ENCODE measurements at regions not wholly inside any gene's neighbourhood (a gene's known extent, or its start where the extent isn't known, plus 50 kb on each side); places are given as distances from the start of the nearest gene placed in this dataset.

DNA sequence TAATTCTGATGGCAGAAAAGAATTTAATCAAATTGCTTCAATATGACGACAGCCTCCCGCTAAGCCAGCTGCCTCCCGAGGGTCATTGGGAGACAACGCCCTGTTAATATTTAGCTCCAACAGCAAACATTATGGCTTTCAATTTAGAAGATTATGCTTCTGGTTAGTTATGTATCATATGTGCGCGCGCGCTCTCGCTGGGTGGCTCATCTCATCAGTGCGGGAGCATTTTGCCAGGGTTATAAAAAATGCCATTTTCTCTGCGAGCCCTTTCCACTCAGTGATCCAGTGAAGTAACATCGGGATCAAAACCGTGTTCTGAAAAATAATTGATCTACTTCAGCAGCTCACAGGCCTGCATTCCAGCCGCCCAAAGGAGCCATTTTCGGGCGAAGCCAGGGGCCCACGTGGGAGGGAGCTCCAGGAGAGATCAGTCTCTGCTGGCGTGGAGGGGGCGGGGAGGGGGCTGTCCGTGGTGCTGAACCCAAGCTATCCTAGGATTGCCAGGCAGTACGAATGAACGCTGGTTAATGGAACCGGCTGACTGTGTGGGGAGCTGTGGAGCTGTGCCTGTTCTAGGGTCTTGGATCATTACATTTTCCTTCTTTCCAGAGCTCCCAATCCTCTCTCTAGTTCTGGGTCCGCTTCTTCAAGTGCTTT, 219.1 kb upstream of the ZC3H12A start:
- H3K36me3 ChIP-seq: no peaks in the 10 kb centered on the region
- intact Hi-C loops (cut with DNase I): no loop called here
- no peaks in the 10 kb centered on the region for H3K4me1 ChIP-seq (ENCODE audit: insufficient read depth)
- no peak for DNase-seq
- no peak overlapping the region for H3K4me3 ChIP-seq
- H3K9me3 ChIP-seq: no peaks in the 10 kb centered on the region
- 21 to 26% (median 21%) methylated on average over 24 of the region's 24 CpGs for WGBS, 3 donors
- TF ChIP-seq POLR2A (IDR thresholded peaks at IDR 0.05) (no peak), EP300 (IDR thresholded peaks at IDR 0.05) (no peak)
- TF ChIP-seq, protein P1, sequence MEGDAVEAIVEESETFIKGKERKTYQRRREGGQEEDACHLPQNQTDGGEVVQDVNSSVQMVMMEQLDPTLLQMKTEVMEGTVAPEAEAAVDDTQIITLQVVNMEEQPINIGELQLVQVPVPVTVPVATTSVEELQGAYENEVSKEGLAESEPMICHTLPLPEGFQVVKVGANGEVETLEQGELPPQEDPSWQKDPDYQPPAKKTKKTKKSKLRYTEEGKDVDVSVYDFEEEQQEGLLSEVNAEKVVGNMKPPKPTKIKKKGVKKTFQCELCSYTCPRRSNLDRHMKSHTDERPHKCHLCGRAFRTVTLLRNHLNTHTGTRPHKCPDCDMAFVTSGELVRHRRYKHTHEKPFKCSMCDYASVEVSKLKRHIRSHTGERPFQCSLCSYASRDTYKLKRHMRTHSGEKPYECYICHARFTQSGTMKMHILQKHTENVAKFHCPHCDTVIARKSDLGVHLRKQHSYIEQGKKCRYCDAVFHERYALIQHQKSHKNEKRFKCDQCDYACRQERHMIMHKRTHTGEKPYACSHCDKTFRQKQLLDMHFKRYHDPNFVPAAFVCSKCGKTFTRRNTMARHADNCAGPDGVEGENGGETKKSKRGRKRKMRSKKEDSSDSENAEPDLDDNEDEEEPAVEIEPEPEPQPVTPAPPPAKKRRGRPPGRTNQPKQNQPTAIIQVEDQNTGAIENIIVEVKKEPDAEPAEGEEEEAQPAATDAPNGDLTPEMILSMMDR (IDR thresholded peaks at IDR 0.05): no peak
- no peak overlapping the region for H3K27ac ChIP-seq
- no peaks in the 10 kb centered on the region for H3K27me3 ChIP-seq

DNA sequence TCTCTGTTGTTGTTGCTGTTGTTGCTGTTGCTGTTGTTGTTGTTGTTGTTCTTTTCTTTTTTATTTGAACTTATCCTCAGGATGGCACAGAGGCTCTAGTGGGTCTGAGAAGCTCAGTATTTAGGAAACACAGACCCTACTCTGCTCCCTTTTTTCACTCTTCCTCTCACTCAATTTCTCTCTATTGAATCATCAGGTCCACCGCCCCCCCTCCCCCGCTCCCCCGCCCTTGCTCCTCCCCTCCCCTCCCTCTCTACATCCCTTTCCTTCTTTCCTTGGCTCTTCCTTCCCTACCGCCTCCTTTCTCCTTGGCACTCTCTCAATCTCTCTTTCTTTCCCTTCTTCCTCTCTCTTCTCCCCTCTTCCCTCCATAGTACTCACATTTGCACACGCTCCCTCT, 218.5 kb upstream of the ZC3H12A start:
- no peak for DNase-seq
- H3K27me3 ChIP-seq: no peaks in the 10 kb centered on the region
- H3K36me3 ChIP-seq: no peaks in the 10 kb centered on the region

DNA sequence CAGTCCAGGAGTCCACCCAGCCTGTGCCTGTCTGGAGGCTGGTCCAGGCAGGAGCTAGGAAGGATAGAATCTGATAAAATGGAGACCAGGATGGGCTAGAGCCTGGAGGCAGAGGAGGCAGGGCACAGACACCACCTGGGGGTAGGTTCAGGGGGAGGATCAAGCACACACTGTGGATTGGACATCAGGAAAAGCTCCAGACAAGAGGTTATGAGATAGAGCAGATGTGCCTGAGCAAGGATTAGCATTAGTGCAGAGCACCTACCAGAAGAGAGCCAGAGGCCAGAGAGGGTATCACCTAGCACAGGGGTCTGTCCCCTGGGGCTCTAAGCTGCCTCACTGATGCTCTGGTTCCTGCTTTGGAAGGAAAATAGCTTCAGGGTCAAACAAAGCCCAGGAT, 216.7 kb upstream of the ZC3H12A start:
- Histone ChIP-seq H3K27me3 (no peaks in the 10 kb centered on the region), H3K36me3 (no peaks in the 10 kb centered on the region), H3K9me3 (no peaks in the 10 kb centered on the region), H3K4me3 (no peak overlapping the region), H3K27ac (no peak overlapping the region), H3K4me1 (ENCODE audit: insufficient read depth) (no peaks in the 10 kb centered on the region)
- intact Hi-C loops (cut with DNase I): no loop called here
- no peak for DNase-seq
- TF ChIP-seq EP300 (IDR thresholded peaks at IDR 0.05): no peak
- TF ChIP-seq POLR2A (IDR thresholded peaks at IDR 0.05): no peak
- TF ChIP-seq, protein P1 (IDR thresholded peaks at IDR 0.05): no peak

More for the DNA sequence above, 218.5 kb upstream of the ZC3H12A start:
- TF ChIP-seq, protein P1 (IDR thresholded peaks at IDR 0.05): no peak
- TF ChIP-seq EP300 (IDR thresholded peaks at IDR 0.05) (no peak), POLR2A (IDR thresholded peaks at IDR 0.05) (no peak)
- 10 to 12% (median 12%) methylated on average over 5 of the region's 5 CpGs for whole genome bisulfite sequencing, 3 donors
- intact Hi-C loops (cut with DNase I): no loop called here
- Histone ChIP-seq H3K4me1 (ENCODE audit: insufficient read depth) (no peaks in the 10 kb centered on the region), H3K9me3 (no peaks in the 10 kb centered on the region), H3K27ac (no peak overlapping the region), H3K4me3 (no peak overlapping the region)

DNA sequence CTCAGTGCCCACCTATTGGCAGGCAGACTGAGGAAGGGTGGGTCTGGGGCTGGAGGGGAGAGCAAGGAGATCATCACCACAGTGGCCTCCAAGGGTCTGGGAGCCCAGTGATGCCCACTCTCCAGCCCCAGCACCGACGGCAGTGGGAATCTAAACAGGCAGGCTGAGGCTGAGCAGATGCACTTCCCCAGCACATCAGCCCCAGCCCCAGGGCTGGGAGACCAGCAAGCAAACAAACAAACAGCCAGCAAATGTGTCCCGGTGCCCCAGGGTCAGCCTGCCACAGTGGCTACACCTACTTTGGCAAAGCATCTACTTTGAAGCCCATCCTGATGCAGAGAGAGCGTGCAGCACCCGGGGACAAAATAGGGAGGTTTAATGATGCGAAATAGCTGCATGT, 216.3 kb upstream of the ZC3H12A start:
- no peak for DNase-seq
- no peaks in the 10 kb centered on the region for H3K27me3 ChIP-seq

More for the DNA sequence above, 216.3 kb upstream of the ZC3H12A start:
- WGBS, 3 donors: 34 to 50% (median 38%) methylated on average over 6 of the region's 6 CpGs
- H3K36me3 ChIP-seq: no peaks in the 10 kb centered on the region
- TF ChIP-seq, protein P1 (IDR thresholded peaks at IDR 0.05): no peak
- TF ChIP-seq POLR2A (IDR thresholded peaks at IDR 0.05): no peak
- no peak for TF ChIP-seq EP300 (IDR thresholded peaks at IDR 0.05)
- H3K4me1 ChIP-seq (ENCODE audit: insufficient read depth): no peaks in the 10 kb centered on the region
- intact Hi-C loops (cut with DNase I): no loop called here
- no peak overlapping the region for H3K4me3 ChIP-seq
- no peak overlapping the region for H3K27ac ChIP-seq
- no peaks in the 10 kb centered on the region for H3K9me3 ChIP-seq
